Limb (tissue), 2 donors: ENCODE measurements at regions not wholly inside any gene's neighbourhood (a gene's known extent, or its start where the extent isn't known, plus 50 kb on each side); places are given as distances from the start of the nearest gene placed in this dataset.
"Not testable (repeated sequence)": the region's sequence is repeated elsewhere in the genome, so short reads cannot be mapped to it uniquely, and the experiment has no call there.

Source experiments
- DNase-seq, 2 donors: peaks; one replicate each; pipeline ENCODE4 v3.0.0-alpha.2; 2016; ENCODE audit errors: extremely low spot score in 2 of 2

DNA sequence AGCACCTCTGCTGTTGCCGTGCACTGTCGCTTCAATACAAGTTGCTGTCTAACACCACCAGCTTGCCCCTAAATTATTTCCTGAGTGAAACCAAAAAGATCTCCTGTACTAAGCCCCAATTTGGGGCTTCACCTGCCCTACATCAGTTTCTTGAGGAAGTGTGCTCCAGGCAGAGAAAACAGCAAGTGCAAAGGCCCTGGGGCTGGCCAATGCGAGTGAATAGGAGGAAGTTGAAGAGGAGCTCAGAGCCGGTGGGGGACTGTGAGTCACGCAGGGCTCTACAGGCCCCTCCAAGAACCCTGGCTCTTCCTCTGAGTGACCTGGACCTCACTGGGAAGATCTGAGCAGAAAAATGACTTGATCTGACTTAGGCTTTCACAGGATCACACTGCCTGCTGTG, 117.2 kb downstream of the IPO8 start:
- DNase-seq: no peak

DNA sequence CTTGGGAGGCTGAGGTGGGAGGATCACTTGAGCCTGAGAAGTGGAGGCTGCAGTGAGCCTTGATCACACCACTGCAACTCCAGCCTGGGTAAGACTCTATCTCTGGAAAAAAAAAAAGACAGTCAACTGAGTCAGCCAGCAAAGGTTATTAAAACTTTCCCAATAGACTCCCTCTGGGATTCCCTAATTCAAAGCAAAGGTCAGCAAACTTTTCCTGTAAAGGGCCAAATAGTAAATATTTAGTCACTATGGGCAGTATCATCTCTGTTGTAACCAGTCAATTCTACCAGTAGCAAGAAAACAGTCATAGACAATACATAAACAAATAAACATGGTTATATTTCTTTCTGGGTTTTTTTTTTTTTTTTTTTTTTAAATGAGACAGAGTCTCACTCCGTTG, 122.5 kb downstream of the IPO8 start:
- no peak for DNase-seq

DNA sequence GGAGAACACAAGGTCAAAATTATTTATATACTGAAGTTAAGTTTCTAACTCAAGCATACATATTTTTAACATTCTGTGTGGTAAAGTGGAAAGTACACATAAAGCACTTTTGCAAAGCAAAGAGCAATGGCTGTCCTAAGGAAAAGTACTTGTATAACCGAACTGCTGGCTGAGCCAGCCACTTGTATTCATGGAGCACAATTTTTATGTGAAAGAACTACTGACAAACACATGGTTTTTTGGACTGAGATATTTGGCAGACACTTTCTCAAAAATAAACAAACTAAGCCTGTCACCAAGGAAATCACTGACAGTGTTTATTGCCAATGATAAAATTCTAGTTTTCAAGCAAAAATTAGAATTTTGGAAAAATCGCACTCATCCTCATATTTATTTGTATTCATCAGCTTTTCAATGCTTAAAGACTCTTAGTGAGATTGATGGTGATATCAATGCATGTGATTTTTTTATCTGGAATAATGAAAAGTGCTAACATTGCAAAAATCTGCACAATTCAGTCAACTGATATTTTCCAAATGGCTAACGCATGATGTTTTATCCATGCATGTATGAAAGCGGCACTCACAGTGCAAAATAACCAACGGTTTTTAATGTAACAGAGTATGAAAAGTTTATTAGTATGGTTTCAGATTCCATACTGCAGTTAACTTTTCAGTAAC, 125.3 kb downstream of the IPO8 start:
- no peak for DNase-seq

DNA sequence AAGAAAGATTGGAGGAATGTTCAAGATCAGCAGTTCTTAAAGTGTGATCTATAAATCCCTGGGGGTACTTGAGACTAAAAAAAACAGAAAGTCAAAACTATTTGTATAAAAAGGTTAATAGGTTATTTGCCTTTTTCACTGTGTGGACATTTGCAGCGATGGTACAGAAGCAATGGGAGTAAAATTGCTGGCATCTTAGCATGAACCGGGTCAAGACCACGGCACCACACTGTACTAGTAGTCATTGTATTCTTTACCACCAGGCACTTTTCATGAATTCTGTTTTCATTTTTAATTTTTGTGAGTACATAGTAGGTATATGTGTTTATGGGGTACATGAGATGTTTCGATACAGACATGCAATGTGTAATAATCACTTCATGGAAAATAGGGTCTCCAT, 126.2 kb downstream of the IPO8 start:
- DNase-seq: no peak

DNA sequence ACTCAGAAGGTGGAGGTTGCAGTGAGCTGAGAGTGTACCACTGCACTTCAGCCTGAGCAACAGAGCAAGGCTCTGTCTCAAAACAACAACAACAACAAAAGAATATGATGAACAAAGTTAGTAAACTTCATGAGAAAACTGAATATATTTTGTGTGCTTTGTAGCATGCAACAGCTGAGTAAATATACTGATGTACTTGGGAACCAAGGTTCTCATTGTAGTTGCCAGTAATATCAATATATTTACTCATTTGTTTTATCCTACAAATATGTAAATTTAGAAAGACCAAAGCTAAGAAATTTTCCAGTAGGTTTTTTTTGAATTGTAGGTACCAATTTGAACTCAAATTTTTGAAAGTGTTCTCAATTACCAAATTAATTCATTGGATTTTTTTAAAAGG, 127.2 kb downstream of the IPO8 start:
- DNase-seq: no peak

DNA sequence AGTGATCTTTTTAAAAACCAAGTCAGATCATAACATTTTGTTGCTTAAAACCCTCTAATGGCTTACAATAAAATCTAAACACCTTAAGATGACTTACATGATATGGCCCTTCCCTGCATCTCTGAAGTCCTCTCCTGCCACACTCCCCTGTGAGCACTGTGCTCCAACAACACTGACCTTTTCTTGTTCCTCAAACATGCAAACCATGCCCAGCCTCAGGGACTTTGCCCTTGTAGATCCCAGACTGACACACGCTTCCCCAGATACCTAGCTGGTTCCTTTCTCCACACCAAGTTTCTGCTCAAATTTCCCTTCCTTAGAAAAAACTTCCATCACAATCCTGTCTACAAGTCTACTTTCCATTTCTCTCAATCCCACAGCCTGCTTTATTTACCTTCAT, 128.6 kb downstream of the IPO8 start:
- DNase-seq: no peak

DNA sequence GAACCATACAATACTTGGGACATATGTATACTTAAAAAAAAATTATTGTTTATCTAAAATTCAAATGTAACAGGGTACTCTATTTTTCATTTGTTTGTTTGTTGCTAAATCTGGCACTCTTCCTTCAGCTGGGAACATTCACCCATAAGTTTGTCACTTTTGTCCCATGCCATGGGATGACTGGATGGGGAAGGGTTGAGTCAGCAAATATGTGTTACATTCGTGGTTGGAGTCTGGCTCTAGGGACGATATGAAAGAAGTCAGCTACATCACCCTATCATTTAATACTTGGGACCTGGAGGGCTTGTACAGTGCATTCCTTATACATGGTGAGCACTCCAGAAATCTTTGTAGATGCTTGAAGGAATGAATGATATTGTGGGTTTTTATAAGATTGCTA, 131.3 kb downstream of the IPO8 start:
- DNase-seq: no peak

DNA sequence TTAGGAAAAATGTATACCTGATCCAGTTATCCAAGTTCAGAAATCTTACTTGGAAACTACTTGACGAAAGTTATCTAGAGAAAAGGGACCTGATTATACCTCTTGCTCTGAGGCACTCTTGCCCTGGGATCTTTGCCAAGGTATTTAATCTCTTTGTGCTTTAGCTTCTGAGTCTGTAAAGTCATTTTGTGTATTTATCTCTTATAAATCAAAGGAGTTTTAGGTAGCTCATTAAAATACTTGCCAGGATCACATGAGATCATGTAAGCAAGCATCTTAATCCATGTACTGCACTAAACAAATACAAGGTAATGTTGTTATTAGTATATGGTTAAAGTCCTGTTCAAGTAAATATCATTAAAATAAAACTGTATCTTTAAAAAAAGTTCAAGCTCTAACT, 147.5 kb downstream of the IPO8 start:
- no peak for DNase-seq

DNA sequence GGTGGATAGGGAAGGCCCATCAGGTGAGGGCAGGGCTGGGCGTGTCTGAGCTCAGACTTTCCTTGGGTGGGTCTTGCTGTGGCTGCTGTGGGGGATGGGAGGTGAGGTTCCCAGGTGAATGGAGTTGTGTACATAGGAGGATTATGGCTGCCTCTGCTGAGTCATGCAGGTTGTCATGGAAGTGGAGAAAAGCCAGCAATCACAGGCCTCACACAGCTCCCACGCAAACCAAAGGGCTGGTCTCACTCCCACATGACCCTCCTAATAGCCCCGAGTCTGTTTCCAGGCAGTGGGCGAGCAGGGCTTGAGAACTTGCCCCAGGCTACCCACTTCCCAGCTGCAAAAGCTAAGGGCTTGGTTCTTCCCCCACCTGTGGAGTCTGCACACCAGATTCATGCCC, 149.5 kb downstream of the IPO8 start:
- no peak for DNase-seq

DNA sequence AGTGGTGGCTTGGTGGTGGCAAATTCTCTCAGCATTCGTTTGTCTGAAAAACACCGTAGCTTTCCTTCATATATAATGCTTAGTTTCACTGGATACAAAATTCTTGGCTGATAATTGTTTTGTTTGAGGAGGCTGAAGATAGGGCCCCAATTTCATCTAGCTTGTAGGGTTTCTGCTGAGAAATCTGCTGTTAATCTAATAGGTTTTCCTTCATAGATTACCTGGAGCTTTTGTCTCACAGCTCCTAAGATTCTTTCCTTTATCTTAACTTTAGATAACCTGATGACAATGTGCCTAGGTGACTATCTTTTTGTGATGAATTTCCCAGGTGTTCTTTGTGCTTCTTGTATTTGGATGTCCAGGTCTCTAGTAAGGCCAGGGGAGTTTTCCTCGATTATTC, 151.0 kb downstream of the IPO8 start:
- DNase-seq: not testable (repeated sequence)

DNA sequence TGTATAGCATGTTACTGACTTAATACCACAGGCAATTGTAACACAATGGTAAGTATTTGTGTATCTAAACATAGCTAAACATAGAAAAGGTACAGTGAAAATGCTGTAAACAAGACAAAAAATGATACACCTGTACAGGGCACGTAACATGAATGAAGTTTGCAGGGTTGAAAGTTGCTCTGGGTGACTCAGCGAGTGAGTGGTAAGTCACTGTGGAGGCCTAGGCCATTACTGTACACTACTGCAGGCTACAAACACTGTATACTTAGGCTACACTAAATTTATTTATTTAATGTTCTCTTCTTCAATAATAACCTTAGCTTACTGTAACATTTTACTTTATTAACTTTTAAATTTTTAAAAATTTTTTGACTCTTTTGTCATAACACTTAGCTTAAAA, 158.4 kb downstream of the IPO8 start:
- no peak for DNase-seq

DNA sequence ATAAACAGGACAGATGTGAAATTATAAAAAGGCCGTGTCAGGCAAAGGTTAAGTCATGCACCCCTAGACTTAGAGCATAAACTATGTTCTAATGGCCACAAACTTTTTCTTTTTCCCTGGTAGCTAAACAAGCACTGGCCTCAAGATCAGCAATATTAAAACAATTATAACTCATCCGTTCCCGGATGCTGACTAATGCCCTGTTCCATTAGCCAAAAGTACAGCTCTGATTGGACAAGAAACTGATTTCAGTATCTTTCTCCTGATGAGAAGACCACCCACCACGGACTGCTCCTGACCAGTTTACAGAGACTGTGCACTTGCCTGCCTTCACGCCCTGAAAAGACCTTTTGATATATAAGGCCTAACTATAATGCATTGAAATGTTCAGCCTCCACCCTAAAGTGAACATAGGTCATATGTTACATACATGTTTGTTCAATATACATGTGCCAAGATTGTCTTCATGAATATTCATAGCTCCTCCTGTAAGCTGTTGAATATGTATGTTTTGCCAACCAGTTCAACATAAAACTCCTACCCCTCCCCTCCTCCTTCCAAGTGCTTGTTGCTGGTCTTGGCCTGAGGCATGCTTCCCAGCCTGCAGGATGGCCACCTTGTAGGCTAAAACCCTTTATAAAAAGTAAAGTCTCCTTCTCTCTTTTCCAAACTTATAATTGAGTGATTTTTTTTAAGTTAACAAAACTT, 162.0 kb downstream of the IPO8 start:
- DNase-seq: no peak

DNA sequence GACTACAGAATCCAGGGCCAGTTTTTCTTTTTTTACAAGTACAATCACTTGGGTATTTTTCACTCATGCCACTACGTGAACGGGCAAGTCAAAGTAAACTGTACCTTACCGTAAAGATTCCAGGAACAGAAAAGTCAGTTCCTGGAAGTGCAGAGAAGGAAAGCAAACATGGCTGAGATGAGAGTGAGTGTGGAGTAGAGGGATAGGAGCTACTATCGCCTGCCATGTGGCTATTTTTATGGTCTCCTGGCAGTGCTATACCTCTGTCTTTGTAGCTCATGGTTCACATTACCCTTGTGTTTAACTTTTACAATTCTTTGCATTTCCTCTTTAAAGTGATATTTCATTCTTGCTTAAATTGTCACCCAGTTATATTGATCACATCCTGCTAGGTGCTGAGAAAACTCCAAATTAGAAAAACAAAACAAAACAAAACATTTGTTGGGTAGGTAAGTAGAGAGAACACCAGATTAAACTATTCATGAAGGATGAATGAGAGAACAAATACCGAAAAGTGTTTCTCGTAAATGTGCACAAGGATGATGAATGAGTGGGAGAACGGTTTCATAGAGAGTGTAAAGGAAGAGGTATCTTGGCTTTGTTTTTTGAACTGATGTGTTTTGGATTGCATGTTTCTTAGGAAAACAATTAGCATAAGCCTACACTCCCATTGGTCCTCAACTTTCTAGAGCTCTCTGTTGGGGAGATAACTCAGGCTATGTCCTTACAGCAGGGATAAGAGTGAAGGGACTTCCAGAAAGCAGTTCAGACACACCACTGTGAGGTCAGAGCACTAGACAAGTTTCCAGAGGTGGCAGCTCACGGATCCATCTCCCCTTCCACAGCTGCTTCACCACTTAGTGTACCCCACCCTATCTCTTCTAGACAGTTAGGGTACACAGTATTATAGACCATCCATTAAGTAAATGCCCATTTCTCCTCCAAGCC, 163.7 kb downstream of the IPO8 start:
- DNase-seq: no peak

DNA sequence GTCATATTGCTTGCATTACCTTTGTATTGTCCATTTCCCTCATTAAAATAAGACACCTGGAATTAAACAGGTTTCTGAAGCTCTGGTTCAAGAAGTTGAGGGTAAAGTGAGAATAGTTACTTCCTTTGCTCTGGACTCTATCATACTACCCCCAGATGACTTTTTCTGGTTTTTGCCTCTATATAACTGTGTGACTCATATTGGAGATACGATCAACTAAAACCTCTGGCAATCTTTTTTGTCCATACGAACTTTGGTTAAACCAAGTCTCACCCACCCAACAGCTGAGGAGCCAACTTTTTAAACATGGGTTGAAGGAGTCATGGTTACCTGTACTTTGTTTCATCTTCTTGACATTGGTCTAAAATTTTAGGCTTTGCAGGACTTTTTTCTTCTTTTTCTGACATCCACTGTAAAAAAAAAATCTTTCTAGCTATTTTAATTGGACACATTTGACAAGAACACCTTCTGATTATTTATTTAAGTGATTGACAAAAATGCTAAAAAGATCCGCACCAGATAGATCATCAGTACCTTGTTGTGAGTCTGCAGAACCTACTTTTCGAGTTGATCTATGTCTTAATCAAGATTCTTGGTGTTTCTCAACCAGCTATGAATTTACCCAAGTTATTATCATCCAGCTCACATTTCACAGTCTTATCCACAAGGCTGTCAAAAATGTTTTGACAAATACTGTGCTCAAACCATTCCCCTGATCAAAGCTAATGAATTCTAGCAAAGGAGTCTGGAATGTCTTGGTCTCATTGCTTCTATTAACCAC, 166.0 kb downstream of the IPO8 start:
- DNase-seq: no peak

DNA sequence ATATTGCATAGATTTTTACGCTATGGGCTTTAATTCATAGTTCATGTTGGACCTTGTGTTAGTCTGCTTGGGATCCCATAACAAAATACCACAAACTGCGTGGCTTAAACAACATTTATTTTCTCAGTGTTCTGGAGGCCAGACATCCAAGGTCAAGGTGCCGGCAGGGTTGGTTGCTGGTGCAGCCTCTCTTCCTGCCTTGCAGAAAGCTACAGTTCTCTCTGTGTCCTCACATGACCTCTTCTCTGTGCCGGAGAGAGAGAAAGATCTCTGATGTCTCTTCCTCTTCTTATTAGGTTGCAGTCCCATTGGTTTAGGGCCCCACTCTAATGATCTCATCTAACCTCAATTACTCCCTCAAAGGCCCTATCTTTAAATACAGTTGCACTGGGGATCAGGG, 170.5 kb downstream of the IPO8 start:
- no peak for DNase-seq

DNA sequence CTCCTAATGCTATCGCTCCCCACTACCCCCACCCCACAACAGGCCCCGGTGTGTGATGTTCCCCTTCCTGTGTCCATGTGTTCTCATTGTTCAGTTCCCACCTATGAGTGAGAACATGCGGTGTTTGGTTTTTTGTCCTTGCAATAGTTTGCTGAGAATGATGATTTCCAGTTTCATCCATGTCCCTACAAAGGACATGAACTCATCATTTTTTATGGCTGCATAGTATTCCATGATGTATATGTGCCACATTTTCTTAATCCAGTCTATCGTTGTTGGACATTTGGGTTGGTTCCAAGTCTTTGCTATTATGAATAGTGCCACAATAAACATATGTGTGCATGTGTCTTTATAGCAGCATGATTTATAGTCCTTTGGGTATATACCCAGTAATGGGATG, 175.4 kb downstream of the IPO8 start:
- DNase-seq: not testable (repeated sequence)

DNA sequence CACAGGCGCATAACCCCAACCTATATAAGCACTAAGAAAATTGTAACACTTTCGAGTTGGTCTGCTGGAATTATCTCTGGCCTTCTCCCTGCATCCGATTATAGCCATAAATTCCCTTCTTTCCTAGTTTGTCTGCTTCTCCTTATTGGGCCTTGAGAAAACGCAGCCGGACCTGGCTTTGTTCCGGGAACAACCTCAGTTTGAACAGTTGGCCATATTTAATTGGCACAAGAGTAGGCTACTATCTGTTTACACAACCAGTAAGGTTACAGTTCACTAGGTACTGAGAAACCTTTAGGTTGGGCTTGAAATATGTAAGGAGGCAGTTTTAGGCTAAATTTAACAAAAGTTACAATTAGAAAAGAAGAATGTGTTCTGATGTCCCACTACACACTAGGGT, 176.1 kb downstream of the IPO8 start:
- no peak for DNase-seq

DNA sequence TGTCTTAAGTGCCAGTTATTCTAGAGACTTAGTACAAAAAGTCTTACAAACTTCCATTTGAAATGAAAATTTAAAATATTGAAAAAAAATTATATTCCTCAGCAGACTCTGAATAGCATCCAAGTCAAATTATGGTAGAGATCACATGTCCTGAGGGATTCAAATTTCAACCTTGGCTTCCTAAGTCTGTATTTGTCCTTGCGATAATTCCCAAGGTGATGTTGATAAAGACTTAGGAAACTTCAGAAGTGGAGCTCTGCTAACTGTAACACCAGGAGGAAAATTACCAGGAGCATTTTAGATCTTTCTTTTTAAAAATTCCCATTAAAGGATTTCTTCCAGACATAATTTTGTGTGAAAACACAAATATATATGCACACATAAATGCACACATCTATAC, 178.3 kb downstream of the IPO8 start:
- no peak for DNase-seq

DNA sequence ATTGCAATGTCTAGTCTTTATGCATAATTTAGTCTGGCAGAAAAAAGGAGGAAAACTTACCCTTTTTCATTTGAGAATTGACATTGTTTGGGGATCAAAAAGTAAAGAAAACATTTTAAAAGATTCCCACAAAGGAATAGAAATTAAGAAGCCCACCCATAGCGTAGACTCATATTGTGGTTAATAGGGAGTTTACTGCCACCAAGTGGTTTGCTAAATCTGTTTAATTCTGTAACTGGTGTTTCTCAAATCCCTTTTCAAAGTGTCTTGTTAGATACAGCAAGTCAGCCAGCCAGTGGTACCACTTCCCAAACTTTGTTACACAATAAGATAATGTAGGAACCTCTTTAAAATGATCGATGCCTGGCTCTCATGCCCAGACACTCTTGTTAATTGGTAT, 180.3 kb downstream of the IPO8 start:
- peak in 1 of 2 donors; percentile 49 for DNase-seq

DNA sequence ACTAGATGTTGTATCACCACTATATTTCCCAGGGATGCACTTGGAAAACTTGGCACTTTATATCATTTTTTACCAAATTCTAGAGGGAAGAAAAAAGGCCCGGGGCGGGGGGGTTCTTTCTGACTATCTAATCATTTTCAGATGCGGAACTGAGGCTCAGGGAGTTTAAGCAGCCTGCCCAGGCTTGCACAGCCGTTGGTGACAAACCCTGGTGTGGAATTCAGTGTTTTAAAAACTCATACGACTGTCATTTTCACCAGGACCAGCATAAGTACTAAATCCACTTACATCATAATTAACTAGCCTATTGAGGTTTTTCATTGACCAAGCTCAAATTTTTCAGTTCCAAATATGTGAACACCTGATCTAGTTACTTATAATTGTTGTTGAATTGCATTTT, 181.0 kb downstream of the IPO8 start:
- DNase-seq: no peak

DNA sequence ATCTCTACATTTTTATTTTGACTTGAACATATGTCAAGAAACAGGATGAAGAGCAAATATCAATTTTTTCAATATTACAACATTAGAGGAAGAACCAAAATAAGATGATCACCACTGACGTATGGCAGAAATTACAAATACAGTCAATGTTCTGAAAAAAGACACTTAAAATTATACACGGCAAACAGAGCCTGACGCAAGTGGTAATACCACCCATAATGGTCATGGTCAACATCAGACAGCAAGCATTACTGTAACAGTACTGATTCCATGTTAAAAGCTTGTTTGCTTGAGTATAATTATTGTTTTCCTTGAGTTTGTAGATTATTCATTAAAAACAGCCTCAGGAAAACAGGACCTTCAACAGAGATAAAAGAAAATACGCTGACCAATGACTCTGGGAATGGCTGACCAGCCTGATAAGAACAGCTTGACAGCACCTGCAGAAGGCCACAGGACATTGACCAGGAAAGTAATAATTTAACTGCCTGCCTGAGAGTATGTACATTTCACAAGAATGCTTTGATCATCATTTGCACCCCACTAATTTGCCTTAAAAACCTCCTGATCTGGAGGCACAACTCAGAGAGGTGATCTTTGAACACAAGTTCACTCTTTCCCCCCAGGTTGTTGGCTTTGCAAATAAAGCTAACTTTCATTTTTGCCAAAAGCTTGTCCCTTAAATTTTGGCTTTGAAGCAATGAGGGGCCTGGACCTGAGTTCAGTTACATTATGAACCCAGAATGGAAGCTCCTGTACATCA, 187.3 kb downstream of the IPO8 start:
- no peak for DNase-seq
